ENCODE measurements at regions not wholly inside any gene's neighbourhood (a gene's known extent, or its start where the extent isn't known, plus 50 kb on each side); places are given as distances from the start of the nearest gene placed in this dataset.

GRCh38 chr21:28532446-28532845 is 460.2 kb downstream of the LTN1 start:
- no peak overlapping the region for H3K4me2 ChIP-seq (ENCODE audit: low read length)
- H3K4me3 ChIP-seq (ENCODE audit: low read depth, low read length): no peak overlapping the region
- H3K4ac ChIP-seq (ENCODE audit: low read depth, low read length): no peak overlapping the region
- H3K18ac ChIP-seq (ENCODE audit: low read length): no peak overlapping the region
- no peaks in the 10 kb centered on the region for H3K9me3 ChIP-seq (ENCODE audit: insufficient read depth, low read depth, low read length)
- no peak for DNase-seq
- H3K23ac ChIP-seq (ENCODE audit: low read length): no peak overlapping the region
- H2AFZ ChIP-seq (ENCODE audit: insufficient read depth, low read length, poor library complexity): no peak overlapping the region
- H3K9ac ChIP-seq (ENCODE audit: low read length): no peak overlapping the region
- no peak overlapping the region for H4K8ac ChIP-seq (ENCODE audit: low read depth, low read length)
- no peak overlapping the region for H2BK5ac ChIP-seq (ENCODE audit: low read depth, low read length, poor library complexity)
- no peak overlapping the region for H2AK5ac ChIP-seq (ENCODE audit: low read length)
- no peak overlapping the region for H3K27ac ChIP-seq (ENCODE audit: low read depth, low read length)
- no peaks in the 10 kb centered on the region for H3K36me3 ChIP-seq (ENCODE audit: control insufficient read depth in 1 of 2, insufficient read depth in 2 of 2, low read length in 2 of 2)
- H3K79me1 ChIP-seq (ENCODE audit: low read length): no peaks in the 10 kb centered on the region
- H2BK12ac ChIP-seq (ENCODE audit: low read length): no peak overlapping the region
- H3K27me3 ChIP-seq (ENCODE audit: insufficient read depth, low read length): no peaks in the 10 kb centered on the region
- no peak overlapping the region for H2BK120ac ChIP-seq (ENCODE audit: insufficient read depth, low read length, poor library complexity)
- no peak overlapping the region for H4K12ac ChIP-seq (ENCODE audit: low read depth, low read length)
- H3K14ac ChIP-seq (ENCODE audit: low read length): no peak overlapping the region
- H4K91ac ChIP-seq (ENCODE audit: low read depth, low read length): no peak overlapping the region
- H3K79me2 ChIP-seq (ENCODE audit: control insufficient read depth, insufficient read depth, low read length, poor library complexity): no peaks in the 10 kb centered on the region
- no peaks in the 10 kb centered on the region for H3K4me1 ChIP-seq (ENCODE audit: control insufficient read depth in 1 of 2, insufficient read depth in 2 of 2, low read length in 2 of 2)

- Histone ChIP-seq H3K9me3 (ENCODE audit: insufficient read depth, low read depth, low read length) (no peaks in the 10 kb centered on the region), H3K18ac (ENCODE audit: low read length) (no peak overlapping the region), H4K12ac (ENCODE audit: low read depth, low read length) (no peak overlapping the region), H2BK5ac (ENCODE audit: low read depth, low read length, poor library complexity) (no peak overlapping the region), H2AK5ac (ENCODE audit: low read length) (no peak overlapping the region), H2AFZ (ENCODE audit: insufficient read depth, low read length, poor library complexity) (no peak overlapping the region), H3K4ac (ENCODE audit: low read depth, low read length) (no peak overlapping the region), H3K36me3 (ENCODE audit: control insufficient read depth in 1 of 2, insufficient read depth in 2 of 2, low read length in 2 of 2) (no peaks in the 10 kb centered on the region), H4K91ac (ENCODE audit: low read depth, low read length) (no peak overlapping the region), H2BK12ac (ENCODE audit: low read length) (no peak overlapping the region), H3K23ac (ENCODE audit: low read length) (no peak overlapping the region), H3K9ac (ENCODE audit: low read length) (no peak overlapping the region), H2BK120ac (ENCODE audit: insufficient read depth, low read length, poor library complexity) (no peak overlapping the region), H3K4me1 (ENCODE audit: control insufficient read depth in 1 of 2, insufficient read depth in 2 of 2, low read length in 2 of 2) (no peaks in the 10 kb centered on the region), H3K79me1 (ENCODE audit: low read length) (no peaks in the 10 kb centered on the region), H3K4me3 (ENCODE audit: low read depth, low read length) (no peak overlapping the region), H3K79me2 (ENCODE audit: control insufficient read depth, insufficient read depth, low read length, poor library complexity) (no peaks in the 10 kb centered on the region), H3K4me2 (ENCODE audit: low read length) (no peak overlapping the region), H3K27ac (ENCODE audit: low read depth, low read length) (no peak overlapping the region), H3K27me3 (ENCODE audit: insufficient read depth, low read length) (no peaks in the 10 kb centered on the region), H3K14ac (ENCODE audit: low read length) (no peak overlapping the region), H4K8ac (ENCODE audit: low read depth, low read length) (no peak overlapping the region)
- WGBS (ENCODE audit: extremely low coverage, insufficient coverage, insufficient read length): no CpG with 5 or more reads among the region's 2 CpGs
- no peak for DNase-seq
Observed at GRCh38 chr21:28523367-28523766, 469.3 kb downstream of the LTN1 start.

GRCh38 chr21:28522014-28522799 is 470.5 kb downstream of the LTN1 start:
- Histone ChIP-seq H4K91ac (ENCODE audit: low read depth, low read length) (no peak overlapping the region), H3K79me2 (ENCODE audit: control insufficient read depth, insufficient read depth, low read length, poor library complexity) (no peaks in the 10 kb centered on the region), H3K4ac (ENCODE audit: low read depth, low read length) (no peak overlapping the region), H3K9ac (ENCODE audit: low read length) (no peak overlapping the region), H3K4me2 (ENCODE audit: low read length) (no peak overlapping the region), H3K9me3 (ENCODE audit: insufficient read depth, low read depth, low read length) (no peaks in the 10 kb centered on the region), H3K14ac (ENCODE audit: low read length) (no peak overlapping the region), H3K27me3 (ENCODE audit: insufficient read depth, low read length) (no peaks in the 10 kb centered on the region), H3K18ac (ENCODE audit: low read length) (no peak overlapping the region), H3K27ac (ENCODE audit: low read depth, low read length) (no peak overlapping the region), H3K36me3 (ENCODE audit: control insufficient read depth in 1 of 2, insufficient read depth in 2 of 2, low read length in 2 of 2) (no peaks in the 10 kb centered on the region), H2AK5ac (ENCODE audit: low read length) (no peak overlapping the region), H3K23ac (ENCODE audit: low read length) (no peak overlapping the region), H2BK120ac (ENCODE audit: insufficient read depth, low read length, poor library complexity) (no peak overlapping the region), H4K8ac (ENCODE audit: low read depth, low read length) (no peak overlapping the region), H3K4me3 (ENCODE audit: low read depth, low read length) (no peak overlapping the region), H4K12ac (ENCODE audit: low read depth, low read length) (no peak overlapping the region), H3K4me1 (ENCODE audit: control insufficient read depth in 1 of 2, insufficient read depth in 2 of 2, low read length in 2 of 2) (no peaks in the 10 kb centered on the region), H3K79me1 (ENCODE audit: low read length) (no peaks in the 10 kb centered on the region), H2AFZ (ENCODE audit: insufficient read depth, low read length, poor library complexity) (no peak overlapping the region), H2BK12ac (ENCODE audit: low read length) (no peak overlapping the region), H2BK5ac (ENCODE audit: low read depth, low read length, poor library complexity) (no peak overlapping the region)
- DNase-seq: peak in 1 of 2 donors; percentile 30
- no CpG with 5 or more reads among the region's 9 CpGs for WGBS (ENCODE audit: extremely low coverage, insufficient coverage, insufficient read length)

- DNase-seq: no peak
- Histone ChIP-seq H3K23ac (ENCODE audit: low read length) (no peak overlapping the region), H2BK5ac (ENCODE audit: low read depth, low read length, poor library complexity) (no peak overlapping the region), H2AK5ac (ENCODE audit: low read length) (no peak overlapping the region), H3K14ac (ENCODE audit: low read length) (no peak overlapping the region), H4K91ac (ENCODE audit: low read depth, low read length) (no peak overlapping the region), H3K4me2 (ENCODE audit: low read length) (no peak overlapping the region), H4K12ac (ENCODE audit: low read depth, low read length) (no peak overlapping the region), H3K27me3 (ENCODE audit: insufficient read depth, low read length) (no peaks in the 10 kb centered on the region), H3K27ac (ENCODE audit: low read depth, low read length) (no peak overlapping the region), H2AFZ (ENCODE audit: insufficient read depth, low read length, poor library complexity) (no peak overlapping the region), H3K36me3 (ENCODE audit: control insufficient read depth in 1 of 2, insufficient read depth in 2 of 2, low read length in 2 of 2) (no peaks in the 10 kb centered on the region), H3K4ac (ENCODE audit: low read depth, low read length) (no peak overlapping the region), H4K8ac (ENCODE audit: low read depth, low read length) (no peak overlapping the region), H3K4me3 (ENCODE audit: low read depth, low read length) (no peak overlapping the region), H2BK12ac (ENCODE audit: low read length) (no peak overlapping the region), H2BK120ac (ENCODE audit: insufficient read depth, low read length, poor library complexity) (no peak overlapping the region), H3K4me1 (ENCODE audit: control insufficient read depth in 1 of 2, insufficient read depth in 2 of 2, low read length in 2 of 2) (no peaks in the 10 kb centered on the region), H3K79me2 (ENCODE audit: control insufficient read depth, insufficient read depth, low read length, poor library complexity) (no peaks in the 10 kb centered on the region), H3K18ac (ENCODE audit: low read length) (no peak overlapping the region), H3K79me1 (ENCODE audit: low read length) (no peaks in the 10 kb centered on the region), H3K9me3 (ENCODE audit: insufficient read depth, low read depth, low read length) (no peaks in the 10 kb centered on the region), H3K9ac (ENCODE audit: low read length) (no peak overlapping the region)
- no CpG with 5 or more reads among the region's 3 CpGs for WGBS (ENCODE audit: extremely low coverage, insufficient coverage, insufficient read length)
Observed at GRCh38 chr21:28518630-28519029, 474.0 kb downstream of the LTN1 start.
